Urothelium cell line (cell line): ENCODE measurements at regions not wholly inside any gene's neighbourhood (a gene's known extent, or its start where the extent isn't known, plus 50 kb on each side); places are given as distances from the start of the nearest gene placed in this dataset.

Experiments
- DNase-seq: peaks from one replicate; pipeline ENCODE4 v3.0.0; 2011; ENCODE audit warnings: low spot score, mixed read lengths
- FAIRE-seq: peaks from 2 replicates; lab custom pipeline; 2011; peaks lifted over from hg19 to GRCh38; lab: Jason Lieb, UNC

DNA sequence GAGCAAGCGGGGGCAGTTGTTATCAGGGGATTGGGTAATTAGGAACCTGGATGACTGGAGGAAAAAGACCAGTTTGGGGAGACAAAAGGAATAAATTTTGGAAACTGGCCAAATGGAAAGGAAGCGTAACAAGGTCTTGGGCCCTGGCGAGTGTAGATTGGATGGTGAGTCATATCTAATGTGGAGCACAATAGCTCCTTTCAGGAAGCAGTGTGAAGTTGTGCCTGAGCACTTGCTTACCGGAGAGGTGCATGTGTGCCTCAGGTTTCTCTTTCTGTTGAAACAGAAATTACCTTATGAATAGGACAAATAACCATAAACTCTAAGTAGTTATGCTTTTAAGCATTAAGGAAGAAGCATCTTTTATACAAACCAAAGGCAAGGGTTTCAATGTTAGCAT, 176.4 kb downstream of the KIF4B start:
- DNase-seq, result peak; percentile 72

DNA sequence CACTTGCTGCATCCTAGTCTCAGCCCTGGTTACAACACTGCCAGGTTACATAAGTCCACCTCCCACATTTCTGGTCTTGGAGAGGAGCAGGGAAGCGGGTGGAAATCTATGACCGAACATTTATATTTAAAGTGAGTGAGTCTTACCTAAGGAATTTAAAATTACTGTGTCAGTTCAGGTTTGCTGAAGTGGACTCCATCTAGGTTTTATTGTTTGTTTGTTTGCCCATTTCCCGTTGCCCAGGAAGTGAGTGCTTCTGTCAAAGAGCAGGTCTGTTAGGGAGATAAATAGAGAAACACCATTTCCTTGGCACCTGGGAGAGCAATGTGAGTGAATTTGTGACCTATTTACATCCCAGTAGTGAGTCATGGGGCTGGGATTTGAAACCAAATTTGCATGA, 179.5 kb downstream of the KIF4B start:
- DNase-seq (peak; percentile 55), FAIRE-seq (no peak)

More for the DNA sequence above, 176.4 kb downstream of the KIF4B start:
- FAIRE-seq, result no peak

DNA sequence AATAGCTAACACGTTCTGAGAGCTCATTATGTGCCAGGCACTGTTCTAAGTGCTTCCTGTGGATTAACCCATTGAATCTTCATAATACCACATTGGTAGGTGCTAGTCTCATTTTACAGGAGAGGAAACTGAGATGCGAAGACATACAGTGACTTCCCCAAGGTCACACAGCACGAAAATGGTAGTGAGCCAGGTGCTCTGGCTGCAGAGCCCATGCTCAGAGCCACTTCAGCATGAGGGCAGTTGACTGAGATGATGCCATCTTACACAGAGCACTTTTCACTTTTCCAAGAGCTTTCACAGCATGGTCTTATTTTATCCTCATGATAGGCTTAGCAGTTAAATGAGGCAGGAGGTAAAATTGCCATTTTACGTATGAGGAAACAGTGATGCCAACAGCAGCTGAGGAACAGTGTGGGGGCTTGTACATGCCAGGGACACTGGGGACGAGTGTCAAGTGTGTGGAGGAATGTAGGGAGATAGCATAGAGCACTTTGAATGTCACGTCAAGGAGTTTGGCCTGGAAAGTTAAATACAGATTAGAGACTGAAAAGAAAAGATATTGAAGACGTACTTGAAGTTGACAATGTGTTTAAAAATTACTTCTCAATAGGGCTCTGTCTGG, 180.0 kb downstream of the KIF4B start:
- peak; percentile 23 for FAIRE-seq
- DNase-seq, result no peak

DNA sequence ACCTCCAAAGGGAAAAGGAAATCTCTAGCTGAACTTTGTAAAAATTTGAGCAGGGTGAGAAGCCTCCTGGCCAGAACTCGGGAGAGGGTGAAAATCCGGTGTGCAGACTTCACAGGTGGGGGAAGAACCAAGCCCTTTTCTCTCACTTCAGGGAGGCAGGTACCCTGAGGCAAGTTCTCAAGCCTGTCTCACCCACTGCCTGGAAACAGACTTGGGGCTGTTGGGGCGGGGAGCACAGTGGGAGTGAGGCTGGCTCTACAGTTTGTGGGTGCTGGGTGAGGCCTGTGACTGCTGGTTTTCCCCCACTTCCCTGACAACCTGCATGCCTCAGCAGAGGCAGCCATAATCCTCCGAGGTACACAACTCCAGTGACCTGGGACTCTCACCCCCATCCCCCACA, 187.1 kb downstream of the KIF4B start:
- DNase-seq (no peak), FAIRE-seq (no peak)

DNA sequence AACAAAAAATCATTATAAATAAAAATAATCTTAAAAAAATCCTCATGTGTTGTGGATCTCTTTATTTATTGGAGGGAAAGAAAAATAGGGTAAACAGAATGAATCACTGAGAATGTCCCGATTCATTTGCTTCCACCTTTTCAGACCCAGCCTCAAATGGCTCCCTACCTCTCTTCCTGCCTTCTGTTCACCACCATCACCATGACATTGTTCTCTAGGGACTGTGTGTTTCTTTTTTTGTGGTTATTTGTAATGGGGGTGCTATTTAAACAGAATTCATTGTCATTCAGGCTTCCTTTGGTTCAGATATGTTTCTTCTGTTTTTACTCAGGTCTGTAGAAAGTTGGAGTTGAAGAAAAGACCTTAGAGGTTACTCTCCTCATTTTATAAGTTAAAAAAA, 198.2 kb downstream of the KIF4B start:
- DNase-seq (no peak), FAIRE-seq (no peak)

DNA sequence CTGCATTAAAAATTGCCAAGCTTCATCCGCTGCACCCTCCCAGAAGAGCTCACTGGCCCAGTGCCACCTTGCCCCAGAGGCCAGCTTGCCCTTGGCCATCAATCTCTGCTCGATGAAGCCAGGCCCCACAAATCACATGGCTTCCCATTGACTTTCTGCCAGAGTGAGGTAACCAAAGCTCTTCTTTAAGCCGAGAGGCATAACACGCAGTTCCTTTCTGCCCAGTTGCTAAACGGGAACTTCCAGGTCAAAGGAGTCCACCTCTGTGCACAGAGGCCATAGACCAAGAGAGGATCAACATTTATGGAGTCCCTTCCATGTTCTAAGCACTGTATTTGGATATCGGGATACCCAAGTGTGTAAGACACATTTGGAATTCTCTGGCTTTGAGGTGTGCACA, 208.8 kb downstream of the KIF4B start:
- no peak for FAIRE-seq
- no peak for DNase-seq

DNA sequence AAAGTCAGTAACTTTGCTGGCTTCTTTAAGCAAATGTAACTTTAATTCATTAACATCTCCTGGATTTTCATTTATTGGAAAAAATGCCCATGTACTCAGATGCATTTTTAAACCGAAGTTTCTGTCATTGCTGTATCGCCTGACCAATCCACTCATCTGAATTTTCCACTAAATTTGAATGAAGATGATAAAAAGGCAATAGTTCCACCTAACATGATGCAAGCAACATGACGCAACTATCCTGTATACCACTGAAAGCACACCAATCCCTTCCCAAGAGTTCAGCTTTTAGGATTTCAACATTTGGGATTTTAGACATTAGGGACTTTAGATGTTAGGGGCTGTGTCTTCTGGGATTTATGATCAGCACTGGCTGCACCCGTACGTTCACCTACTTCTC, 215.6 kb downstream of the KIF4B start:
- FAIRE-seq, result no peak

DNA sequence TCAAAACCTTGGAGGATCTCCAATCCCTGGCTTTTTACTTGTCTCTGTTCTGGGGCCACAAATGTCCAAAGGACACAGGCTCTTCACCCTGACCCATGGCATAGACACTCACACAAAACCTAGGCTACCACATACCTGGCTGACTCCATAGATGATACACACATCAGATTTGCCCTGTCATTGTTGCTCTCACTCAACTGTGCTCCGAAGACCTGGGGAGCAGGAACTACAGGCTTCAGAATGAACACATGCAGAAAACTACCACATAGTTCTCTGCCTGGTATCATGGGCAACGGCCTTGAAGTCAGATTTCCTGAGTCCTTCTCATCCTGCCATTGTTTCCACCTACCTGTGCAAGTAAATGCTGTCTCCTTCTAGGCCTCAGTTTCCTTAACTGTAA, 226.2 kb downstream of the KIF4B start:
- FAIRE-seq, result no peak
- no peak for DNase-seq

More for the DNA sequence above, 215.6 kb downstream of the KIF4B start:
- DNase-seq, result no peak

DNA sequence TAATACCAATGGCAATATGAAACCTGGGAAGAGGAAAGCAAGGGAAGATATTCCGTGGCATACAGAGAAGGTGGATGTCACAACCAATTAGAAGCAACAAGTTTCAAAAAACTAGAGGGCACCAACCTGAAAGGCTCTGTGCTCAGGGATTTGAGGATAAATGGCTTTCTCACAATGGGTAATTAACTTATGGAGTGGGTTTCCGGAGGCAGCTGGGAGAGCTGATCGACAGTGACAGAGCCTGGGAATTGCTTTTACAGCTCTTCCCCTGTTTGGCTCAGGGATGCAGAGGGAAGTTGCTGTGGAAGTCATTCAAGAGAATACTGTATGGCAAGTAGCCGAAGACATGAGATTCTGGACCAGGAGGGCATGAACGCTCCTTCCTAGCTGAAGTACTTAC, 237.0 kb downstream of the KIF4B start:
- FAIRE-seq, result no peak
- no peak for DNase-seq

DNA sequence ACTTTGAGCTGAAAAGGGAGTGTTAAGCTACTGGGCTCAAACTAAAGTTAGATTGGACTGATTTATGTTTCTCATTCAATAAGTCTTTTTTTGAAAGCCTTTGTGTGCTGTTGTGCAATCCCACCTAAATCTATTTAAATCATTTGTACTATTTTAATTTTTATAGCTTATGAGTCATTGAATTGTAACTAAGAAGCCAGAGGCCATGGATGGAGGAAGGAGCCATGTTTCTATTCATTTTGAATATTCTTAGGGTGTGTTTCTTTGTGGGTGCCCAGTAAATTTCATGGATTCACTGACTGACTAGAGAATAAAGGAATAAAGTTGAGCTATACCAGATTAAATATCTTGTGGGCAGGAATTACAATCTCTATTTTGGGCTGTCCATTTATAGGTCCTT, 238.5 kb downstream of the KIF4B start:
- DNase-seq, result no peak
- no peak for FAIRE-seq

DNA sequence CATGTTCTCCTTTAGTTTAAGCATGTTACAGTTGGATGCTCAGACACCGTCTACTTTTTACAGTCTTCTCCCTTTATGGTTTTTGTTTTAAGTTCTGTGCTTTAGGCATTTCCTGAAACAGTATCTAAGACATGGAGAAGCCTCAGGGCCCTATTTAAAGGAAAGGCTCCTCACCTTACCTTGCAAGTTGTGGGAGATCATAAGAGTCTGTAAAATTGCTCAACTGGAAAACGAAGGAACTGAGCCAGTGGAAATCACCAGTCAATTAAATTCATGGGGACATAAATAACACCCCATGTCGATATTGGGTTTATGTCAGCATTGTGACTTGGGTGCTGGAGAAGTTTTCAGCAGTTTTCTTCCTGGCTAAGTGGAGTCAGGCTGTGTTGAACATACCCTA, 239.2 kb downstream of the KIF4B start:
- FAIRE-seq (no peak), DNase-seq (no peak)

DNA sequence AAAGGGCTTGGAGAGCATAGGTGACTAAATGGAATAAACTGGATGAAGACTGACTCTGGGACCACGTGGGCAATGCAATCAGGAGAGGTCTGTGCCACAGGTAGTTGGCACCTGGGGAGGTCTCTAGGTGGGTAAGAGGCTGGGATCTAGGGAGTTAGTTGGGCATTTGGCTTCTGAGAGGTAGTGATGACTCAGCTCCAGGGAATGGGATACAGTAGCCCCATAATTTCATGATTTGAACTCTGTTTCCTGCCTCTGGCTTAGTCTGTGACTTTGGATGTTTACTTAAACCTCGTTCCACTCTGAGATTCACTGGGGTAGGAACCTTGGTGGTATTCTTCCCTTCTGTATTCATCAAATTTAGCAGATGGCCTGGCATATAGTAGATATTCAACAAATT, 240.8 kb downstream of the KIF4B start:
- no peak for FAIRE-seq
- DNase-seq, result peak; percentile 13

DNA sequence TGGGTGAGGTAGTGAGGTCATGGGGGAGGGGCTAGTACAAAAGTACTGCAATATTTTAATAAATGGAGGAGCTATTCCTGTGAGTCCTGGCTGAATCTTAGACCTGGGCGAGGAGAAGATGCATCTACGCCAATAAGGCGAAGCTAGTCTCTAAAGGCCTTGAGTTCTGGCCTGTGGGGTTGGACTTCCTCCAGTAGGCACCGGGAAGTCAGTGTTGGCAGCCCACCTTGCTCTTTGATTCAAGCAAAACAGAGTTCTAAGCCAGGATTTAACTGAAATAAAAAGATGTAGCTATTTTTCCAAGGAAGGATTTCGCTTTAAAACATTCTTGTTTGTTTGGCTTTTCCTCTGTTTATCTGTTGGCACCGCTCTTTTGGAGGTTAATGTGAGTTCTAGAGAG, 244.6 kb downstream of the KIF4B start:
- FAIRE-seq, result no peak
- no peak for DNase-seq

DNA sequence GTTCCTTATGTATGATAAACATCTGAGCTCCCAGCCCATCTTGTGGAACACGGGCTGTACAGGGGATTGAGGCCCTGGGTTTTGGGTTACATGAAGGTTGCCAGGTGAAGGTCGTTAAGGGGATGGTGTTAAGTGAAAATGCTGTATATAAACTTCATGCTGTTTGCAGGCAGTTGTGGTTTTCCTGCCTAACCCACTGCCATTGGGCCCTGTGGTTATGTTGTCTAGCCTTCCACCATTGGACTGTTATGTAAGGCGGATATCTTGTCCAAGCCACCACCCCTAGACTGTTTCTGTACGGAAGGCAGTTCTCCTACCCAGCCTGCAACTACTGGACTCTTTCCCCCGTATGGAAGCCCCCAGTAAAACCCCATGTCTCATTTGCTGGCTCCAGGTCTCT, 246.1 kb downstream of the KIF4B start:
- FAIRE-seq, result no peak
- no peak for DNase-seq

DNA sequence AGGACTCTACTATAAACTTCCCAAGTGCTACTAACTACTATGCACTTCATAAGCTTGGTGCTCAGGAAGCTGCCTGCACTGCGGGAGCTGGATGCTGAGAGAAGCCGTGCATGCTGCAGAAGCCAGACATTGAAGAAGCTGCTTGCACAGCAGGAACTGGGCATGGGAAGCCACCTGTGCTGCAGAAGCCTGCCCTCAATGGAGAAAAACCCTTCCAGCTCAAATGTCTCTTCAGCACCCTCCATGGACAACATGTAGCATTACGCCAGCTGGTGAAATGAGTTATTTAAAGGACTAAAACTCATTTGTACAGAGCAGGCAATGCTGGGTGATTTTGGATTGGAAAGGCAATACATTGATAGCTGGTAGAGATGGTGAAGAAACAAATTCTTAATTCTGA, 247.2 kb downstream of the KIF4B start:
- no peak for DNase-seq
- no peak for FAIRE-seq

DNA sequence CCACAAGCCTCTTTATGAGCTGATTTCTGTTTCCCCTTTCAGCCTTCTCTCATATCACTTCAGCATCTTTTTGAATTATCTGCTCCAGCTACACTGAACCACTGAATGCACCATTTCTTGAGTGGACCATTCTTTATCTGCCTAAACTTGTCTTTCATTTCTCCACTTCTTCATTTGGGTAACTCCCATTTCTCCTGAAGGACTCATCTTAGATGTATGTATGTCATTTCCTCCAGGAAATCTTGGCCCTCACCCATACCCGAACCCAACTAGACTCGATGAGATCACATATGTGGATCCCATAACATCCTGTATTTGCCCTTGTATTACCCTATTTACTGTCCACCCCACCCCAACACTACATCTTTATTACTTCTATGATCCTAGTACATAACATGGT, 249.8 kb downstream of the KIF4B start:
- FAIRE-seq, result no peak
- no peak for DNase-seq

DNA sequence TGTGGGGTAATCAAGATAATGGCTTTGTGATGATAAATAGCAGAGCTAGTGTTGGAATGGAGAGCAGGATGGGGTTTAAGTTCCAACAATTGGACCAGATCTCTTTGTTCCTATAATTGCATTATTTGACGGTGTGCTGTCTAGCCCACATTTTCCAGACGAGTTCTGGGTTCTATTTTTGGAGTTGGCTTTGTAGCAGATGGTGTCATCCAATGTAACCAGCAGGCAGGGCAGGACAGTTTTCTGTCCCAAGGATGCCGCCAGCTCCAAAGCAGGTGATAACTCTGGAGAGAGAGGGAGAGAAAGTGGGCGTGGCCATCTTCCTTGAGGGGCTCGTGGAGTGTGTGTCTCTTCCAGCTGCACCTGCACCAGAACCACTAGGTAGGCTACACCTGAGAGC, 251.3 kb downstream of the KIF4B start:
- DNase-seq (no peak), FAIRE-seq (no peak)

DNA sequence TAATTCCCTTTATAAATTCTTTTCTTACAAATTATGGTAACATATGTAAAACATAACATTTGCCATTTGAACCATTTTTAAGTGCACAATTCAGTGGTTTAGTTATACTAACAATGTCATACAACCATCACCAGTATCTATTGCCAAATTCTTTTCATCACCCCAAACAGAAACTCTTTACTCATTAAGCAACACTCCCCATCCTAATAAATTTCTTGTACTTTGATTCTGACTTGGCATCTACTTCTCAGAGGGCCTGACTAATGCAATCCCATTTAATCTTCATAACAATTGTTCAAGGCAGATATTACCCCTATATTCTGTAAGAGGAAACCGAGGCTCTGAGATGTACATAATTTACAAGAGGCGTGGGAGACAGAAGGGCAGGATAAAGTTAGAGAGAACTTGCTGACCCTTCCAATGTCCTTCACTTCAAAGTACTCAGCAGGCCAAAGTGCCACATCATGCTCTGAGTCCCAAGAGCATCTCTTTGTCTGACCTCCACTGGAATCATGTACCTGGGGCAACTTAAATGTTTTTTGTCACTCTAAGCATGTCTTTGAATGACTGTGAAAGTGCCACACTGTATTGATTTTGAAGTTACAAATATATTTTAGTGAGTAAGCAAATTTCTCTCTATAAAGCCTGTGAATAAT, 255.3 kb downstream of the KIF4B start:
- no peak for DNase-seq
- FAIRE-seq, result no peak

DNA sequence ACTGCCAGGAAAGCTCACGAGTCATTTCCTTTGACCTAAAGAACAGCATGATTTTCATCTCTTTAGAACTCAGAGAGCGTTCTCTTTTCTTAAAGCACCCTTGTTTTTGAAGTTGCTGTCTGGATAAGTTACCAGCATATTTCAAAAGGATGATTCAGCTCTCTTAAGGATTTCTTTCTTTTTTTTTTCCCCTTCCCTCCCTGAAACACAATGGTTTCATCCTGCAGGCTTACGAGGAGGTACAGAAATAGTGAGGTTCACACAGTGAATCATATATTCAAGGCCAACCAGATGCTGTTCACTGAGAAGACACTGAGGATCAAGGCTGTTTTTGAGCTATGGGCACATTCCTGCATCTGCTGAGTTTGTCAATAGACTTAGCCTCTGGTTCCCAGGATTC, 257.2 kb downstream of the KIF4B start:
- DNase-seq (no peak), FAIRE-seq (no peak)

DNA sequence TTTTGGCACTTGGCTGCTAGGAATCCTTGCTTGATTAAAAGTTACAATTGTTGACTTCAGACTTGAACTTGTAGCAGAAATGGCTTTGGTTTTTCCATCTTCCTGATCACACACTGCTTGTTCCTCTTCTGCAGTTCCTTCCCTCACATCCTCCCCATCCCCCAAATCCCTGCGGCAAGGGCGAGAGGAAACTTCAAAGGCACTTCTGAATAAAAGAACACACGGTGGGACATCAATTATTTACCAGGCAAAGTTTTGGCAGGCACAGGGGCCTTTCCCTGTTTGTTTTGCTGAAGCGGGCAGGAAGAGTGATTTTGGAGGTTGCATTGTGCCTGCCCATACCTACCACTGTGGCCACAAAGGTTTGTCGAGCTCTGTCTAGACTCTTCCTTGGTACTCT, 260.9 kb downstream of the KIF4B start:
- no peak for DNase-seq
- FAIRE-seq, result no peak

DNA sequence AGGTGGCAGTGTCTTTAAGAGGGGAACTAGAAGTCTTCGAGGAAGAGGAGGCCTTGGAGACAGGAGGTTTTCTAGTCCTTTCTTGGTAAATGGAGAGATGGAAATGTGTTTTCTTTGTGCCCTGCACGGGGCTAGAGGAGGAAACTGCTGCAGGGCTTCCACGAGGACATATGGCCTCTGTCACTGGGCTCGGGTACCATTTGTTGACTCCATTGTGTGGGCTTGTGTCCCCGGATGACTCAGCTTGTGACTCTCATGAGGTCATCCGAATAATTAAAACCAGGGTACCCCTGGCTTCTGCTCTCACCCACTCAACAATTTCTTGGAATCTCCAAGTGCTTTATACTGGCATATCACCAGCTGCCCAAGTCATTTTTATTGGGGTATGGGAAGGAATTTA, 261.7 kb downstream of the KIF4B start:
- DNase-seq (no peak), FAIRE-seq (no peak)

DNA sequence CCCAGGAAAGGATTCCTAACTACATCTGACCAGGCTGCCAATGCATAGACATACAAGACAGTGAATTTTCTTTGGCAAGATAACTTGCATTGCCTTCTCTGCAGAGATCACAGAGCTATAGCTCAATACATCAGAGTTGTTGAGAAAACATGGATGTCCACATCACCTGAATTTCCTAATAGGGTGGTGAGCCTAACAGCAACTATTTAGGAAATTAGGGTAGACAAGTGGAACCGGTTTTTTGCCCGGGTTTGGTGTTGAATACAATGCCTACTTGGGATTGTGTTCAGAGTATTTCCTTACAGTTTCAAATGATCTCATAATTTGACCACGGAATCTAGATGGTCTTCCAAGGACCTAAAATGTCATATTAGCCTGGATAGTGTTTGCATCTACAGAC, 262.7 kb downstream of the KIF4B start:
- FAIRE-seq, result no peak

DNA sequence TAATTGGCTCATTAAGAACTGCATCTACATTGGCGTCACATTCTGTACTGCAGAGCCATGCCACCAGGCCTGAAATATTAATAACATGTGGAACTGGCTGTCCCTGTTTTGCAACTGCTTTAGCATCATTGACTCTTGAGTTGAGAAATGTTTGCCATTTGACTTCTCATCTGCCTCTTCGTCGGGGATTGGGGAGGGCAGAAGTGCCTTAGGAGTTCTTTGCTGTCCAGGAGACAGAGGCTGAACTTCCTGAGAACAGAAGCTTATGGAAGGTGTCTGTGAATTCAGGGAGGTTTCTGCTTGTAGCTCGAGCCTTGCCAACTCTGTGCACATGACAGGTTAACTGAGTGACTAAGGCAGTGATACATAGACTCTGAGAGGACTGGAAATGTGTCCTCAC, 265.0 kb downstream of the KIF4B start:
- no peak for FAIRE-seq
- no peak for DNase-seq

More for the DNA sequence above, 262.7 kb downstream of the KIF4B start:
- DNase-seq, result no peak
